Activated CD4-positive, alpha-beta T cell treated with anti-CD3 and anti-CD28 coated beads, Interleukin-2, amount 50 U/mL, for 4 hours (primary cell): ENCODE measurements at regions not wholly inside any gene's neighbourhood (a gene's known extent, or its start where the extent isn't known, plus 50 kb on each side); places are given as distances from the start of the nearest gene placed in this dataset.

Source experiments
- DNase-seq, 2 experiments: peaks; one replicate each; pipeline ENCODE4 v3.0.0-alpha.2; 2020

GRCh38 chr5:3827624-3828023, 232.0 kb downstream of the IRX1 start:
- DNase-seq, result no peak

DNA sequence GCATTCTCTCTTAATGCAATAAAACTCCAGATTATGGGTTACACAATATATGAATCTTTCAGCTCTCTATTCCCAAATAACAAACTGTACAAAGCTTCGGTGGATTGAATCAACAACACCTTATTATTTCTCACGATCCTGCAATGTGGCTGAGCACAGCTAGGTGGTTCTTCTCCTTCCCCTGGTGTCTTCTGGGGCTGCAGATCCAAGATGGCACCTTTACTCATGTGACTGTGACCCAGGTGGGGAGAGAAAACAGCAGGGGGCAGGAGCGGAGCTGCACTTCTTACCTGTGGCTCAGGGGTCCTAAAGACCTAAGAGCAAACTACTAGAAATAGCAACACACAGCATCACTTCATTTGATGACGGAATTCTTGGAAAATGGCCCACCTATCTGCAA, 233.1 kb downstream of the IRX1 start:
- no peak for DNase-seq

DNA sequence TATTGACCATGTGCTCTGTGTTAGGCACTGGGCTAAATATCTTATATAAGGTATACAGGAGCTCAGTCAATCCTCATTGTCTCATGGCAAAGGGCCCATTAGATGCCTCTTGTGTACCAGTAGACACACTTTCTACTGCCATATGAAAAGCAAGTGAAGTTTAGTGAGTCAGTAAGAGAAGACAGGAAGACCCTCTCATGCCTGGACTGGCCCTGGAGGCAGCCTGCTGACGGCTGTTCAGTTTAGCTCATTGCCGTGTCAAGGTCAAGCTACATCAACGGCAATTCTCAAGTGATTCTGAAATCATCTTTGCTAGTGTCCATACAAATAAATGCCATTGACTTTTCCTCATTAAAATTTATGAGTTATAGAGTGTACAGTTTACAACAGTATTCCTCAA, 237.9 kb downstream of the IRX1 start:
- no peak for DNase-seq

GRCh38 chr5:3835811-3836210, 240.2 kb downstream of the IRX1 start:
- DNase-seq, result no peak

DNA sequence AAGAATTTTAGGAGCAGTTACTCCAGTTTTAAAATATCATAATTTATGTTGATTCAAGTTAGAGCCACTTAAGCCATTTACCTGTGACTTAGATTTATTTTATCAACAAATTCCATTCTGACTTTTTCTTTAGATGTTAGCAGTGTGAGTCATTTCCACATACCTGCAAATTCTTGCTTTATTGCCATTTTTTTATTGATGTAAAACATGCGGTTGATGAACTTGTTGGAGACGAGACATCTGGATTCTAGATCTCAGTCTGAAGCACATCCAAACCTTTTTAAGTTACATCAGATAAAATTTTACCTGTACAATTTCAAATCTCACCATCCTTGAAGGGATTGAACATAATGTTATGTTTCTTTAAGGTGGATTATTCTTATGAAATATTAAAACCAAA, 240.9 kb downstream of the IRX1 start:
- no peak for DNase-seq

DNA sequence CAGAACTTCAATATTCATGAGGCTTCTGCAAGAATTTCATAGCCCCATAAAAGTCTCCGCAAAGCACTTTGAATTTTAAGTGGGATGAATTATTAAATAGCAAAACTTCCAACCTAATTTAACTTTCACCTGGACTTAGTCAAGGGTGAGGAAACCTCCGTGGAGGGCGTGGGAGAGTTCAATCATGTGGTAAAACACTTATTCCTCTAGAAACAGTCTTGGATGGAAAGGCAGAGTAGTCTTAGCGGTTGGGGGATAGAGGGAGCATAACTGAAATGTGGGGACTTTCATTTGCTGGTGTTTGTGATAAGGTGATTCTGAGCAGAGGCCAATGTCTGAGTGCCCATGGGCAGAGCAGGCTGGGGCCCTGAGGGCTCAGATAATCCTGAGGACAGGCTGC, 241.9 kb downstream of the IRX1 start:
- DNase-seq, result no peak

- no peak for DNase-seq
Measured at GRCh38 chr5:3839151-3839550, 243.5 kb downstream of the IRX1 start.

- no peak for DNase-seq
Measured at GRCh38 chr5:3842591-3842990, 247.0 kb downstream of the IRX1 start.

- no peak for DNase-seq
Measured at GRCh38 chr5:3843706-3844105, 248.1 kb downstream of the IRX1 start.

- DNase-seq, result no peak
Measured at GRCh38 chr5:3844266-3844665, 248.6 kb downstream of the IRX1 start.

DNA sequence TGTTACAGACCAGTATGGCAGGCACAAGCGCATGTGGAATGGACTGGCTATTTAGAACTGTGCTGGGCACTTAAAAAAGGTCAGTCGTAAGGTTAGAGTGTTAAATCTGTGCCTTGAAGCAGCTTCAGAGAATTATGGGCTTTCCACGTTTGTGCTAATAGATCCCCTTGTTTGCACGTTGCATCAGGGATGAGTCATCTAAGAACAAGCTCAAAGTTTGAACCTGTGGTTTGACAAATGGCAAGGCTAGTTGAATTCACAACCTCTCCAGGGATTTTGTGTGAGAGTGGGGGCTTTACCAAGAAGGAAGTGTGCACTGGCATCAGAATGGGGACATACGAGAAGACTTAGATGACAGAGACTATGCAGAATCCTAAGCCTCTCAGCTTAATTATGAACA, 249.6 kb downstream of the IRX1 start:
- DNase-seq, result no peak

GRCh38 chr5:3852161-3852916, 256.7 kb downstream of the IRX1 start:
- no peak for DNase-seq

GRCh38 chr5:3853362-3853761, 257.7 kb downstream of the IRX1 start:
- no peak for DNase-seq

- no peak for DNase-seq
Measured at GRCh38 chr5:3854188-3854821, 258.7 kb downstream of the IRX1 start.

DNA sequence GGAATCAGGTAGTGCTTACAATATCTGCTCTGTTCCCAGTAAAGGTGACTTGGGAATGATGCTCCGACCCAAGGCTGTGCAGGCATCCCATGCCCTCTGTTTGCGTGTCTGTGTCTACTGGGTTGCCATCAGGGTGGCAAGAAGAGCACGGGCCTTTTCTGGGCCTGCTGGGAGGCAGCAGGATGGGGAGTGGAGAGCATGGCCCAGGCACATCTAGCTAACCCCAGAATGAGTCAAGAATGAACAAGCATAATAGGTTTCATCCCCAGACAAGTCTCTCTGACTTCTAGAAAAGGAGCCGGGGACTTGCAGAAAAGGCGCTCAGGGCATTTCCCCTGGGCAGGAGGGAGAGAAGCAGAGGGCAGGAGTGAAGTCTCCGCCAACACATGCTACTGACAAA, 260.4 kb downstream of the IRX1 start:
- DNase-seq, result no peak

- DNase-seq, result no peak
Measured at GRCh38 chr5:3858524-3858923, 262.9 kb downstream of the IRX1 start.

GRCh38 chr5:3862906-3863305, 267.3 kb downstream of the IRX1 start:
- DNase-seq, result no peak

DNA sequence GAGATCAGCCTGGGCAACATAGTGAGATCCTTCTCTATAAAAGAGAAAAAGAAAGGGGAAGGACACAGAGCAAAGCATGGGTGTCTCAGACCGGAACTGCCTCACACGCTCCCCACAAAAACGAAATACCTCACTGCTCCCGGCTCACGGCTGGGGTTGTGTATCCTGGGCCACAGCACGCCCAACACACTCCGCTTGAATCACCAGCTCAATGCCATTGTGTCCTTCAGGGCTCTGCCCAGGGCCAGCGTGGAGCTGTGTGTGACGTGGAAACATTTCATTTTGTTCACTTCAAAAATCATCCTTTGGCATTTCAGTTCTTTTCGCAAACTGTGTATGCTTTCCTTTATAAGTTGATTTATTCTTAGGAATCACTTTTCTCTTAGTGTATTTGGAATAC, 279.5 kb downstream of the IRX1 start:
- no peak for DNase-seq

- DNase-seq, result no peak
Measured at GRCh38 chr5:3878267-3878666, 282.6 kb downstream of the IRX1 start.

- no peak for DNase-seq
Measured at GRCh38 chr5:3883040-3883439, 287.4 kb downstream of the IRX1 start.

- DNase-seq, result no peak
Measured at GRCh38 chr5:3886524-3887451, 291.2 kb downstream of the IRX1 start.

- no peak for DNase-seq
Measured at GRCh38 chr5:3888310-3888709, 292.7 kb downstream of the IRX1 start.

GRCh38 chr5:3889412-3890142, 293.9 kb downstream of the IRX1 start:
- no peak for DNase-seq
